ENCODE measurements at regions not wholly inside any gene's neighbourhood (a gene's known extent, or its start where the extent isn't known, plus 50 kb on each side); places are given as distances from the start of the nearest gene placed in this dataset.

- no peak for DNase-seq (ENCODE audit: low spot score)
- POLR2A ChIA-PET (ENCODE audit: low non-redundant PET): interaction anchor here (0.6 kb wide), 1 partner anchor 1920 kb away, joined by 25 read pairs; no protein-coding TSS in a partner anchor
- H3K27ac ChIP-seq: no peak overlapping the region
- CTCF ChIA-PET: interaction anchor here (0.7 to 1.0 kb wide), 2 partner anchors 188 to 198 kb away, joined by 3 to 4 read pairs; no protein-coding TSS in a partner anchor
- no peak for TF ChIP-seq CTCF (conservative IDR thresholded peaks at IDR 0.05; ENCODE audit: low read depth)
Observed at GRCh38 chr6:134425513-134425912, 107.6 kb upstream of the SGK1 start.

GRCh38 chr6:134424798-134425170 lies 106.9 kb upstream of the SGK1 start:
- POLR2A ChIA-PET (ENCODE audit: low non-redundant PET): no interaction called here
- CTCF ChIA-PET: interaction anchor here (0.7 kb wide), 1 partner anchor 187 kb away, joined by 4 read pairs; no protein-coding TSS in a partner anchor
- no peak overlapping the region for H3K27ac ChIP-seq
- TF ChIP-seq CTCF (conservative IDR thresholded peaks at IDR 0.05; ENCODE audit: low read depth): no peak
- no peak for DNase-seq (ENCODE audit: low spot score)

GRCh38 chr6:134424165-134424797 lies 106.4 kb upstream of the SGK1 start:
- ChIA-PET POLR2A (ENCODE audit: low non-redundant PET) (no interaction called here), CTCF (no interaction called here)
- no peak for DNase-seq (ENCODE audit: low spot score)
- TF ChIP-seq CTCF (conservative IDR thresholded peaks at IDR 0.05; ENCODE audit: low read depth): no peak
- H3K27ac ChIP-seq: no peak overlapping the region

GRCh38 chr6:134422426-134423231 lies 104.7 kb upstream of the SGK1 start:
- peak overlapping the region; percentile 83 for H3K27ac ChIP-seq
- DNase-seq (ENCODE audit: low spot score): peak; percentile 89
- ChIA-PET POLR2A (ENCODE audit: low non-redundant PET) (no interaction called here), CTCF (interaction anchor here (0.6 kb wide), 2 partner anchors 16 to 94 kb away, joined by 3 read pairs; no protein-coding TSS in a partner anchor)
- no peak for TF ChIP-seq CTCF (conservative IDR thresholded peaks at IDR 0.05; ENCODE audit: low read depth)

- no peak overlapping the region for H3K27ac ChIP-seq
- ChIA-PET CTCF (no interaction called here), POLR2A (ENCODE audit: low non-redundant PET) (no interaction called here)
Observed at GRCh38 chr6:134421501-134421900, 103.6 kb upstream of the SGK1 start.

More at GRCh38 chr6:134421501-134421900, 103.6 kb upstream of the SGK1 start:
- no peak for TF ChIP-seq CTCF (conservative IDR thresholded peaks at IDR 0.05; ENCODE audit: low read depth)
- DNase-seq (ENCODE audit: low spot score): no peak
